Epithelial cell of proximal tubule (primary cell): ENCODE measurements at regions not wholly inside any gene's neighbourhood (a gene's known extent, or its start where the extent isn't known, plus 50 kb on each side); places are given as distances from the start of the nearest gene placed in this dataset.
"Not testable (repeated sequence)": the region's sequence is repeated elsewhere in the genome, so short reads cannot be mapped to it uniquely, and the experiment has no call there.

Source experiments
- DNase-seq: peaks from one replicate; pipeline ENCODE4 v3.0.0-alpha.2; 2011; ENCODE audit warnings: low read depth
- H3K4me3 ChIP-seq: 2 replicates; pipeline ENCODE4 v1.5.1; 2011; ENCODE audit warnings: low read depth, mild to moderate bottlenecking, low read length
- TF ChIP-seq, protein P1 (sequence below): conservative IDR thresholded peaks from 2 replicates; pipeline ENCODE4 v1.5.1; 2012; ENCODE audit warnings: low read depth, mild to moderate bottlenecking, low read length

DNA sequence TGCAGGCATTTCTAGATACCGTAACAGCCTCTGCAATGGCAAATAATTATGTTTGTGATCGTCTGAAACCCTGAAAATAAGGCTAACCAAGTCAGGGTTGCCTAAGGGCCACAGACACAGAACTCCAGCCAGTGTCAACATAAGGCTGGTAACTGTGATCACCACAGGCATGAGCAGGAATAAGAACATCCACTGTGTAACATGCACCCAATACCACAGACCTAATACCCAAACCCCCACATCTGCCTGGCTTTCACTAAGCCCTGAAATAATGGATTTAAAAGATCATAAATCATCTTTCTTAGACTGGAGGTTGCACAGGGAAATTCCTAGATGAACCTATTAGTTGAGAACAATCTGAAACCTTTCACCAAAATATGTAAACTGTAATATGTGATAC lies 394.5 kb downstream of the NFIB start:
- H3K4me3 ChIP-seq = no peak overlapping the region
- TF ChIP-seq, protein P1, sequence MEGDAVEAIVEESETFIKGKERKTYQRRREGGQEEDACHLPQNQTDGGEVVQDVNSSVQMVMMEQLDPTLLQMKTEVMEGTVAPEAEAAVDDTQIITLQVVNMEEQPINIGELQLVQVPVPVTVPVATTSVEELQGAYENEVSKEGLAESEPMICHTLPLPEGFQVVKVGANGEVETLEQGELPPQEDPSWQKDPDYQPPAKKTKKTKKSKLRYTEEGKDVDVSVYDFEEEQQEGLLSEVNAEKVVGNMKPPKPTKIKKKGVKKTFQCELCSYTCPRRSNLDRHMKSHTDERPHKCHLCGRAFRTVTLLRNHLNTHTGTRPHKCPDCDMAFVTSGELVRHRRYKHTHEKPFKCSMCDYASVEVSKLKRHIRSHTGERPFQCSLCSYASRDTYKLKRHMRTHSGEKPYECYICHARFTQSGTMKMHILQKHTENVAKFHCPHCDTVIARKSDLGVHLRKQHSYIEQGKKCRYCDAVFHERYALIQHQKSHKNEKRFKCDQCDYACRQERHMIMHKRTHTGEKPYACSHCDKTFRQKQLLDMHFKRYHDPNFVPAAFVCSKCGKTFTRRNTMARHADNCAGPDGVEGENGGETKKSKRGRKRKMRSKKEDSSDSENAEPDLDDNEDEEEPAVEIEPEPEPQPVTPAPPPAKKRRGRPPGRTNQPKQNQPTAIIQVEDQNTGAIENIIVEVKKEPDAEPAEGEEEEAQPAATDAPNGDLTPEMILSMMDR = no peak
- DNase-seq = no peak

DNA sequence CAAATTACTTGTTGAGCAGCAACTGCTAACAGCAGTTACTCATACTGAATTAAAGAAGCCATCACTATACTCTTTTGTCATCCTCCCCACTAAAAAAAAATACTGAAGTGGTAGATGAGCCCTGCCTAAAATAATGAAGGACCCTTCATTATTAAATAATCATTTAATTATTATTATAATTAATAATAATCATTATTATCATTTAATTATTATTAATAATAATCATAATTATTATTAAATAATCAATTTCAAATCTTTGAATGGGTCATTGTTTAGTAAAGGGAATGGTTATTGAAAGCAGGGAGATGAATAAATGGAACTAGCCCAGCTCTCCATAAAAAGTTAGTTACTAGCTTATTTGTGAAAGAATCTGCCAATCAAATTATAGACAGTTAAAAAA lies 396.4 kb downstream of the NFIB start:
- no peak for DNase-seq
- no peak overlapping the region for H3K4me3 ChIP-seq
- TF ChIP-seq, protein P1 = no peak

DNA sequence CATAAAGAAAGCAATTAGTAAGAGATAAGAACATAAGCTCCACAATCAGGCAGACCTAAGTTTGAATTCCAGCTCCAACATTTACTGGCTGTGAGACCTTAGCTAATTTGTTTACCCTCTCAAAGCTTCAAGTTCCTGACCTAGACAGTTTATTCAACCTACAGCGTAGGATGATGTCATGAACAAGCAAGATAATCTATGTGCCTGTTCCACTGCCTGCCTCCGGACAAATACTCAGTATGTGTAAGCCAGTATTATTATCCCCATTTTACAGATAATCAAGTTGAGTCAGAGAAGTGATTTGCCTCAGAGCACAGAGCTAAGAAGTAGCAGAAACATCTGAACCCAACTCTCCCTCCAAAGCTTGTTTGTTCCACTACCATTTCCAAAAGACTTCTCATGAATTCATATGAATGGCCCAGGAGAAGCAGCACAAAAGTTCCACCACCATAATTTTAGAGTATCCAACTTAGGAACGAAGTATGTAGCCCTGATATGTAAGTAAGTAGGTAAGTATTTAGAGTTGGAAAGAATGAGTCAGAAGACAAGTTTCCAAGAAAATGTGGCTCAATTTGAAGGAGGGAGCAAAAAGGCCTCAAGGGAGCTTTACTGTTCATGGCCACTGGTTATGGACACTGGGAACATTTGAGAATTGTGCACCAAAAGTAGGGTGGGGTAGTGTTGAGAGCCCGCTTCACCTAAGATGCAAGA lies 398.2 kb downstream of the NFIB start:
- no peak overlapping the region for H3K4me3 ChIP-seq
- DNase-seq = no peak
- TF ChIP-seq, protein P1 = no peak

DNA sequence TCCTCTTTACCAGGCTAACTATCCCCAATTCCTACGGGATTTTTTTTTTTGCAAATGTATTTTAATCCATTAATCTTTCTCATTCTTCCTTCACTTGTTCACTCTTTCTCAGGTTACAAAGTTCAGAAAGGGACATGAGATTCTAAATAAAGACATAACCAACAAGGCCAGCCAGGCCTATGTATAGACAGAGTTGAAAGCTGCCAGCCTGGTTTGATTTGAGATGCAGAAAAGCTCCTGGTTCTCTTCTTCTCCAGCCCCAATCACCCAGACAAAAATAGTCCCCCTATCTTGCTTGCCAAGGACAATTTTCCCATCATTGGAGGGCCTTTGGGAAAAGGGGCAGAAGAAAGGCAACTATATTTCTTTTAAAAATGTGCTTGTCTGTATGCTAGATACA lies 398.8 kb downstream of the NFIB start:
- no peak overlapping the region for H3K4me3 ChIP-seq
- no peak for DNase-seq
- TF ChIP-seq, protein P1 = no peak

DNA sequence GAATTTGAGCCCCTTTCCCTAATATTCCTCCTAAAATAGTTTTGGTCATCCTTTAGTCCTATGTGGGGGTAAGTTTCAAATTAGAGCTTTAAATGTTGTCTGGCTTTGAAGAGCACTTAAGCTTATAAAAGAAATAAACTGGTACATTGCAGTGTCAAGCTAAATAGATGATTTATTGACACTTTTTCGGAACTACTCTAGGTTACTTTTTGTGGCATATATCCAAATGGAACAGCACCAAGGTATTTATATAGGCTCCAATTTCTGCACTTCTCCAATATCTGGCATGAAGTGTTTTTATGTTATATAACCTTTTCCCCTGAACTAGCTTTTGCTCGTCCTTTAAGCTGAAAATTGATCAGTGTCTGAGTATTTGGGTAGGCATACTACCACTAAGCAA lies 402.5 kb downstream of the NFIB start:
- DNase-seq = no peak
- TF ChIP-seq, protein P1 = no peak
- no peak overlapping the region for H3K4me3 ChIP-seq

DNA sequence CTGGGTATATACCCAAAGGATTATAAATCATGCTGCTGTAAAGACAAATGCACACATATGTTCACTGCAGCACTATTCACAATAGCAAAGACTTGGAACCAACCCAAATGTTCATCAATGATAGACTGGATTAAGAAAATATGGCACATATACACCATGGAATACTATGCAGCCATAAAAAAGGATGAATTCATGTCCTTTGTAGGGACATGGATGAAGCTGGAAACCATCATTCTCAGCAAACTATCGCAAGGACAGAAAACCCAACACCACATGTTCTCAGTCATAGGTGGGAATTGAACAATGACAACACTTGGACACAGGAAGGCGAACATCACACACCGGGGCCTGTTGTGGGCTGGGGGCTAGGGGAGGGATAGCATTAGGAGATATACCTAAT lies 406.1 kb downstream of the NFIB start:
- not testable (repeated sequence) for DNase-seq, H3K4me3 ChIP-seq

DNA sequence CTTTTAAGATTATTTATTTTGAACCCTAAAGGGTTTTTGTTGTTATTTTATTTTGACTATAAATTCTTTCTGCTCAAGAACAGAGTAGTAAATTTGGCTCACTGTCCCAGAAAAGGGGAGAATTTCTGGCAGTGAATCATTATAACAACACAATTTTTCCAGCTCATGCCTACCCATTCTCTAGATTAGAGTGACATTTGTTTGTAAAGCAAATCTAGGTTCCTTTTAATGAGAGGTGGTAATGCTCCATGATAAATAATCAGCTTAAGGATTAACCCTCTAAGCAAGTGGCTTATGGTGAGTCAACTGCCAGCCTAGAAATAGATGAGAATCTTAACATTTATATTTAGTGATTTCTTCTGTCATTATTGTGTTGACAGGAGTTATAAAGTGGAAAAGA lies 409.2 kb downstream of the NFIB start:
- TF ChIP-seq, protein P1 = no peak
- no peak for DNase-seq
- H3K4me3 ChIP-seq = no peak overlapping the region
